ENCODE measurements at regions not wholly inside any gene's neighbourhood (a gene's known extent, or its start where the extent isn't known, plus 50 kb on each side); places are given as distances from the start of the nearest gene placed in this dataset.

DNA sequence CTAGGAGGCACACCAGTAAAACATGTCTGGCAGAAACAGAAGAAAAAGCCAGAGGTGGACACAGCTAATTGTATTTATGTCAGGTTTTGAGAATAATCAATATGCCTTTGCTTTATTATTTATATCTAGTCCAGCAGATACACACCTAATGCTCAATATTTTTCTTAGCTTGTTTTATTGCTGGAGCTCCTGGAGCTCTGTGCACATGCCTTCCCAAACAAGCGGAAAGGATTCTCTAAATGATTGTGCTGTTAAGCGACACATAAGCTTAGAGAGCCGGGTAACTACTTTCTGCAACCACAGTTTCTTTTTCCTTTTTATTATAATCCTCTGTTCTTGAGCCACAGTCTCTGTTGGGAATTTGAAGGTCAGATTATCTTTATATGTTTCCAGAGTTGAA, 177.3 kb upstream of the ST6GAL2 start:
- TF ChIP-seq, protein P1, sequence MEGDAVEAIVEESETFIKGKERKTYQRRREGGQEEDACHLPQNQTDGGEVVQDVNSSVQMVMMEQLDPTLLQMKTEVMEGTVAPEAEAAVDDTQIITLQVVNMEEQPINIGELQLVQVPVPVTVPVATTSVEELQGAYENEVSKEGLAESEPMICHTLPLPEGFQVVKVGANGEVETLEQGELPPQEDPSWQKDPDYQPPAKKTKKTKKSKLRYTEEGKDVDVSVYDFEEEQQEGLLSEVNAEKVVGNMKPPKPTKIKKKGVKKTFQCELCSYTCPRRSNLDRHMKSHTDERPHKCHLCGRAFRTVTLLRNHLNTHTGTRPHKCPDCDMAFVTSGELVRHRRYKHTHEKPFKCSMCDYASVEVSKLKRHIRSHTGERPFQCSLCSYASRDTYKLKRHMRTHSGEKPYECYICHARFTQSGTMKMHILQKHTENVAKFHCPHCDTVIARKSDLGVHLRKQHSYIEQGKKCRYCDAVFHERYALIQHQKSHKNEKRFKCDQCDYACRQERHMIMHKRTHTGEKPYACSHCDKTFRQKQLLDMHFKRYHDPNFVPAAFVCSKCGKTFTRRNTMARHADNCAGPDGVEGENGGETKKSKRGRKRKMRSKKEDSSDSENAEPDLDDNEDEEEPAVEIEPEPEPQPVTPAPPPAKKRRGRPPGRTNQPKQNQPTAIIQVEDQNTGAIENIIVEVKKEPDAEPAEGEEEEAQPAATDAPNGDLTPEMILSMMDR (conservative IDR thresholded peaks at IDR 0.05; ENCODE audit: low read depth, low read length) = no peak
- no peak for TF ChIP-seq EZH2 (IDR thresholded peaks at IDR 0.05; ENCODE audit: borderline replicate concordance, low read depth, low read length, poor library complexity, severe bottlenecking)

All from A673 (cell line).